ENCODE measurements at regions not wholly inside any gene's neighbourhood (a gene's known extent, or its start where the extent isn't known, plus 50 kb on each side); places are given as distances from the start of the nearest gene placed in this dataset.

GRCh38 chr15:35973029-35973428 lies 427.1 kb upstream of the DPH6 start:
- TF ChIP-seq SMAD1 (IDR thresholded peaks at IDR 0.05; ENCODE audit: low read depth, low read length, partially characterized antibody) (no peak), SRSF7 (optimal IDR thresholded peaks at IDR 0.05; ENCODE audit: low read depth, low read length) (no peak), GABPA (tag; conservative IDR thresholded peaks at IDR 0.05; ENCODE audit: low read depth) (no peak), TEAD1 (CRISPR knock-in tag; IDR thresholded peaks at IDR 0.05) (no peak), ZNF12 (CRISPR knock-in tag; IDR thresholded peaks at IDR 0.05) (no peak), FOXK2 (conservative IDR thresholded peaks at IDR 0.05 in 1 of 2, IDR thresholded peaks at IDR 0.05 in 1 of 2; ENCODE audit: low read depth in 2 of 2) (no peak), CTCF (IDR thresholded peaks at IDR 0.05 in 2 of 3, conservative IDR thresholded peaks at IDR 0.05 in 1 of 3; ENCODE audit: insufficient read depth in 2 of 3, low read depth in 1 of 3, low read length in 3 of 3) (no peak), BHLHE40 (IDR thresholded peaks at IDR 0.05; ENCODE audit: low read length) (no peak), BDP1 (IDR thresholded peaks at IDR 0.05; ENCODE audit: insufficient read depth, insufficient read length) (no peak), ETV5 (CRISPR knock-in tag; IDR thresholded peaks at IDR 0.05; ENCODE audit: low read depth) (no peak)
